Stimulated activated naive B cell treated with anti-CD40 and anti-IgM and Interleukin-4, amounts not matched to agents 10 μg/mL and 1 μg/mL and 100 μg/mL, for 72 hours (primary cell): ENCODE measurements at regions not wholly inside any gene's neighbourhood (a gene's known extent, or its start where the extent isn't known, plus 50 kb on each side); places are given as distances from the start of the nearest gene placed in this dataset.
"Not testable (repeated sequence)": the region's sequence is repeated elsewhere in the genome, so short reads cannot be mapped to it uniquely, and the experiment has no call there.

Source experiments
- ATAC-seq, 2 donors: fragments of 150-1000 bp; cut with Tn5 transposase; replicated peaks; 2 replicates each; pipeline ENCODE4 v1.10.0; 2021; ENCODE audit warnings: moderate library complexity in 1 of 2
- DNase-seq: peaks from one replicate; pipeline ENCODE4 v3.0.0; 2021
- H3K27ac Mint-ChIP-seq: one replicate; pipeline ENCODE4 v1.8.0; 2022; ENCODE audit warnings: mild to moderate bottlenecking, mixed read lengths
- H3K27me3 Mint-ChIP-seq, 2 donors: one replicate each; pipeline ENCODE4 v1.8.0; 2022; ENCODE audit warnings: mixed read lengths in 2 of 2
- H3K36me3 Mint-ChIP-seq, 2 donors: one replicate each; pipeline ENCODE4 v1.8.0; 2022; ENCODE audit warnings: mixed read lengths in 2 of 2, mild to moderate bottlenecking in 1 of 2
- H3K4me1 Mint-ChIP-seq, 2 donors: one replicate each; pipeline ENCODE4 v1.8.0; 2022; ENCODE audit warnings: mixed read lengths in 2 of 2, mild to moderate bottlenecking in 1 of 2
- H3K4me3 Mint-ChIP-seq, 2 donors: one replicate each; pipeline ENCODE4 v1.8.0; 2022; ENCODE audit warnings: mild to moderate bottlenecking in 2 of 2, mixed read lengths in 2 of 2, moderate library complexity in 1 of 2
- H3K9me3 Mint-ChIP-seq, 2 donors: one replicate each; pipeline ENCODE4 v1.8.0; 2022; ENCODE audit warnings: mixed read lengths in 2 of 2, mild to moderate bottlenecking in 1 of 2

DNA sequence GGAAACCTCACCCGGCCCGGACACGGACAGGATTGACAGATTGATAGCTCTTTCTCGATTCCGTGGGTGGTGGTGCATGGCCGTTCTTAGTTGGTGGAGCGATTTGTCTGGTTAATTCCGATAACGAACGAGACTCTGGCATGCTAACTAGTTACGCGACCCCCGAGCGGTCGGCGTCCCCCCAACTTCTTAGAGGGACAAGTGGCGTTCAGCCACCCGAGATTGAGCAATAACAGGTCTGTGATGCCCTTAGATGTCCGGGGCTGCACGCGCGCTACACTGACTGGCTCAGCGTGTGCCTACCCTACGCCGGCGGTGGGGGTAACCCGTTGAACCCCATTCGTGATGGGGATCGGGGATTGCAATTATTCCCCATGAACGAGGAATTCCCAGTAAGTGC is 2266.3 kb upstream of the TPTE start:
- not testable (repeated sequence) for H3K9me3 Mint-ChIP-seq, H3K36me3 Mint-ChIP-seq

DNA sequence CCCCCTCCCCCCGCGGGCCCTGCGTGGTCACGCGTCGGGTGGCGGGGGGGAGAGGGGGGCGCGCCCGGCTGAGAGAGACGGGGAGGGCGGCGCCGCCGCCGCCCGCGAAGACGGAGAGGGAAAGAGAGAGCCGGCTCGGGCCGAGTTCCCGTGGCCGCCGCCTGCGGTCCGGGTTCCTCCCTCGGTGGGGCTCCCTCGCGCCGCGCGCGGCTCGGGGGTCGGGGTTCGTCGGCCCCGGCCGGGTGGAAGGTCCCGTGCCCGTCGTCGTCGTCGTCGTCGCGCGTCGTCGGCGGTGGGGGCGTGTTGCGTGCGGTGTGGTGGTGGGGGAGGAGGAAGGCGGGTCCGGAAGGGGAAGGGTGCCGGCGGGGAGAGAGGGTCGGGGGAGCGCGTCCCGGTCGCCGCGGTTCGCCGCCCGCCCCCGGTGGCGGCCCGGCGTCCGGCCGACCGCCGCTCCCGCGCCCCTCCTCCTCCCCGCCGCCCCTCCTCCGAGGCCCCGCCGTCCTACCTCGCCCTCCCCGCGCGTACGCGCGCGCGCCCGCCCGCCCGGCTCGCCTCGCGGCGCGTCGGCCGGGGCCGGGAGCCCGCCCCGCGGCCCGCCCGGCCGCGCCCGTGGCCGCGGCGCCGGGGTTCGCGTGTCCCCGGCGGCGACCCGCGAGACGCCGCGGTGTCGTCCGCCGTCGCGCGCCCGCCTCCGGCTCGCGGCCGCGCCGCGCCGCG is 2264.1 kb upstream of the TPTE start:
- not testable (repeated sequence) for H3K4me3 Mint-ChIP-seq, H3K36me3 Mint-ChIP-seq, DNase-seq, H3K9me3 Mint-ChIP-seq, H3K27ac Mint-ChIP-seq, H3K4me1 Mint-ChIP-seq, ATAC-seq, H3K27me3 Mint-ChIP-seq

More for the DNA sequence above, 2266.3 kb upstream of the TPTE start:
- ATAC-seq, H3K4me1 Mint-ChIP-seq, H3K27ac Mint-ChIP-seq, H3K27me3 Mint-ChIP-seq, DNase-seq, H3K4me3 Mint-ChIP-seq: not testable (repeated sequence)

DNA sequence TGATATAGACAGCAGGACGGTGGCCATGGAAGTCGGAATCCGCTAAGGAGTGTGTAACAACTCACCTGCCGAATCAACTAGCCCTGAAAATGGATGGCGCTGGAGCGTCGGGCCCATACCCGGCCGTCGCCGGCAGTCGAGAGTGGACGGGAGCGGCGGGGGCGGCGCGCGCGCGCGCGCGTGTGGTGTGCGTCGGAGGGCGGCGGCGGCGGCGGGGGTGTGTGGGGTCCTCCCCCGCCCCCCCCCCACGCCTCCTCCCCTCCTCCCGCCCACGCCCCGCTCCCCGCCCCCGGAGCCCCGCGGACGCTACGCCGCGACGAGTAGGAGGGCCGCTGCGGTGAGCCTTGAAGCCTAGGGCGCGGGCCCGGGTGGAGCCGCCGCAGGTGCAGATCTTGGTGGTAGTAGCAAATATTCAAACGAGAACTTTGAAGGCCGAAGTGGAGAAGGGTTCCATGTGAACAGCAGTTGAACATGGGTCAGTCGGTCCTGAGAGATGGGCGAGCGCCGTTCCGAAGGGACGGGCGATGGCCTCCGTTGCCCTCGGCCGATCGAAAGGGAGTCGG is 2261.2 kb upstream of the TPTE start:
- not testable (repeated sequence) for H3K27me3 Mint-ChIP-seq, H3K4me1 Mint-ChIP-seq, H3K27ac Mint-ChIP-seq, H3K4me3 Mint-ChIP-seq, H3K36me3 Mint-ChIP-seq, DNase-seq, ATAC-seq, H3K9me3 Mint-ChIP-seq
